CD4-positive, alpha-beta T cell treated with Interleukin-15 for 1 hour (primary cell): ENCODE measurements at regions not wholly inside any gene's neighbourhood (a gene's known extent, or its start where the extent isn't known, plus 50 kb on each side); places are given as distances from the start of the nearest gene placed in this dataset.

Experiments used
- DNase-seq: peaks from one replicate; pipeline ENCODE4 v3.0.0-alpha.2; 2020

GRCh38 chr18:24797981-24798380, 337.5 kb downstream of the HRH4 start:
- no peak for DNase-seq

- DNase-seq, result no peak
Observed at GRCh38 chr18:24799176-24799575, 338.7 kb downstream of the HRH4 start.

- no peak for DNase-seq
Observed at GRCh38 chr18:24799720-24800119, 339.3 kb downstream of the HRH4 start.

GRCh38 chr18:24801001-24801400, 340.6 kb downstream of the HRH4 start:
- no peak for DNase-seq

- no peak for DNase-seq
Observed at GRCh38 chr18:24802456-24802855, 342.0 kb downstream of the HRH4 start.

GRCh38 chr18:24805156-24805555, 344.7 kb downstream of the HRH4 start:
- DNase-seq, result no peak

- DNase-seq, result no peak
Observed at GRCh38 chr18:24809173-24809950, 348.9 kb downstream of the HRH4 start.

GRCh38 chr18:24810561-24811305, 350.3 kb downstream of the HRH4 start:
- DNase-seq, result no peak

GRCh38 chr18:24811950-24812681, 351.7 kb downstream of the HRH4 start:
- no peak for DNase-seq

GRCh38 chr18:24814521-24814920, 354.1 kb downstream of the HRH4 start:
- no peak for DNase-seq

GRCh38 chr18:24817150-24817549, 356.7 kb downstream of the HRH4 start:
- no peak for DNase-seq

- no peak for DNase-seq
Observed at GRCh38 chr18:24817587-24818371, 357.3 kb downstream of the HRH4 start.

GRCh38 chr18:24818441-24818840, 358.0 kb downstream of the HRH4 start:
- no peak for DNase-seq

- no peak for DNase-seq
Observed at GRCh38 chr18:24819141-24819890, 358.9 kb downstream of the HRH4 start.

GRCh38 chr18:24825397-24825796, 365.0 kb downstream of the HRH4 start:
- no peak for DNase-seq

GRCh38 chr18:24826605-24827004, 366.2 kb downstream of the HRH4 start:
- no peak for DNase-seq

GRCh38 chr18:24827501-24827900, 367.1 kb downstream of the HRH4 start:
- DNase-seq, result no peak

GRCh38 chr18:24831081-24831480, 370.6 kb downstream of the HRH4 start:
- no peak for DNase-seq

- no peak for DNase-seq
Observed at GRCh38 chr18:24831871-24832665, 371.6 kb downstream of the HRH4 start.

GRCh38 chr18:24835751-24836150, 375.3 kb downstream of the HRH4 start:
- no peak for DNase-seq

- DNase-seq, result no peak
Observed at GRCh38 chr18:24837066-24837465, 376.6 kb downstream of the HRH4 start.
